Thyroid gland (tissue), 4 donors: ENCODE measurements at regions not wholly inside any gene's neighbourhood (a gene's known extent, or its start where the extent isn't known, plus 50 kb on each side); places are given as distances from the start of the nearest gene placed in this dataset.
"Not testable (repeated sequence)": the region's sequence is repeated elsewhere in the genome, so short reads cannot be mapped to it uniquely, and the experiment has no call there.

Experiments used
- DNase-seq, 2 donors: peaks; one replicate each; pipeline ENCODE4 v3.0.0-alpha.2; 2019
- H3K27ac ChIP-seq, 3 donors: fragments of 200-600 bp; sonication (generic); 1 replicate in 2 of 3; 2 replicates in 1 of 3; pipeline ENCODE4 v1.5.1; 2016 to 2019; ENCODE audit warnings: mild to moderate bottlenecking in 1 of 3, moderate library complexity in 1 of 3
- H3K27me3 ChIP-seq: fragments of 200-600 bp; sonication (generic); one replicate; pipeline ENCODE4 v1.5.1; 2019
- H3K36me3 ChIP-seq, 2 donors: fragments of 200-600 bp; sonication (generic); one replicate each; pipeline ENCODE4 v1.5.1; 2016 to 2019
- H3K4me1 ChIP-seq, 2 donors: fragments of 200-600 bp; sonication (generic); one replicate each; pipeline ENCODE4 v1.5.1; 2017 to 2019
- H3K4me3 ChIP-seq, 3 donors: fragments of 200-600 bp; sonication (generic); replicated peaks in 1 of 3; 1 replicate in 2 of 3; 2 replicates in 1 of 3; pipeline ENCODE4 v1.5.1; 2016; ENCODE audit warnings: mild to moderate bottlenecking in 1 of 3
- H3K9me3 ChIP-seq: fragments of 200-600 bp; sonication (generic); one replicate; pipeline ENCODE4 v1.5.1; 2017
- POLR2A ChIP-seq, 2 donors: fragments of 450-650 bp; IDR thresholded peaks; one replicate each; pipeline ENCODE4 v1.6.1; 2017; ENCODE audit warnings: antibody characterized with exemption in 2 of 2, mild to moderate bottlenecking in 2 of 2, moderate library complexity in 1 of 2
- WGBS, 2 donors: methylation state at CpG; one replicate each; pipeline ENCODE4 v1.1.5; 2017; 5-methylcytosine and 5-hydroxymethylcytosine counted together
- intact Hi-C: fragments of 100-400 bp; cut with DNase I; formaldehyde crosslinking; loops from one replicate; pipeline ENCODE4 v1.15.1; 2023
- TF ChIP-seq, protein P1 (sequence below), 6 experiments: fragments of 200-600 bp in 3 of 6; fragments of 450-650 bp in 3 of 6; sonication (generic) in 3 of 6; IDR thresholded peaks; one replicate each; pipeline ENCODE4 v1.5.1; 2016 to 2019; ENCODE audit warnings: antibody characterized with exemption in 6 of 6, mild to moderate bottlenecking in 2 of 6, inconsistent platforms in 1 of 6, moderate library complexity in 1 of 6

- Histone ChIP-seq H3K9me3 (no peaks in the 10 kb centered on the region), H3K27me3 (no peaks in the 10 kb centered on the region), H3K4me3 (no peak overlapping the region), H3K4me1 (no peaks in the 10 kb centered on the region), H3K36me3 (no peaks in the 10 kb centered on the region), H3K27ac (no peak overlapping the region)
- TF ChIP-seq POLR2A (IDR thresholded peaks at IDR 0.05) = no peak
- TF ChIP-seq, protein P1, sequence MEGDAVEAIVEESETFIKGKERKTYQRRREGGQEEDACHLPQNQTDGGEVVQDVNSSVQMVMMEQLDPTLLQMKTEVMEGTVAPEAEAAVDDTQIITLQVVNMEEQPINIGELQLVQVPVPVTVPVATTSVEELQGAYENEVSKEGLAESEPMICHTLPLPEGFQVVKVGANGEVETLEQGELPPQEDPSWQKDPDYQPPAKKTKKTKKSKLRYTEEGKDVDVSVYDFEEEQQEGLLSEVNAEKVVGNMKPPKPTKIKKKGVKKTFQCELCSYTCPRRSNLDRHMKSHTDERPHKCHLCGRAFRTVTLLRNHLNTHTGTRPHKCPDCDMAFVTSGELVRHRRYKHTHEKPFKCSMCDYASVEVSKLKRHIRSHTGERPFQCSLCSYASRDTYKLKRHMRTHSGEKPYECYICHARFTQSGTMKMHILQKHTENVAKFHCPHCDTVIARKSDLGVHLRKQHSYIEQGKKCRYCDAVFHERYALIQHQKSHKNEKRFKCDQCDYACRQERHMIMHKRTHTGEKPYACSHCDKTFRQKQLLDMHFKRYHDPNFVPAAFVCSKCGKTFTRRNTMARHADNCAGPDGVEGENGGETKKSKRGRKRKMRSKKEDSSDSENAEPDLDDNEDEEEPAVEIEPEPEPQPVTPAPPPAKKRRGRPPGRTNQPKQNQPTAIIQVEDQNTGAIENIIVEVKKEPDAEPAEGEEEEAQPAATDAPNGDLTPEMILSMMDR (IDR thresholded peaks at IDR 0.05) = no peak
- no peak for DNase-seq
- 75 to 82% methylated on average over 5 of the region's 5 CpGs for WGBS, 2 donors
- intact Hi-C loops = no loop called here
These were observed 139.6 kb downstream of the DYRK2 start for GRCh38 chr12:67788118-67788517.

DNA sequence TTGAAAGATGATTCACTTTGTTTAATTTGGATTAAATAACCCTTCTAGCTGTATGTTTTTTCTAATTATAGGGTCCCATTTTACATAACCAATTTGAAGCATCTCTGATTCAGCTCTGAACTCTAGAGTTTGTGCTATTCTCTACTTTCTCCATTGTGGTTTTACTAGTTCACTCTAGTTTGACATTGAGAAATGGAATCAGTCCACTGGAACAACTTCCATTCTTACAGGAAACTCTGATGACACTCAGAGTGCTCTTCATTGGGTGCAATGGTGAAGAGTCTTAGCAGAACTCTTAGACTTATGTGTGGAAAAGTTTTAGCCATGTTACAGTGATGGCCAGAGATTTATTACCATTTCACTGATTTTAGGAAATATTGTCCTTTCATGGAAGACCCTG is 140.7 kb downstream of the DYRK2 start:
- no peak for DNase-seq
- H3K4me3 ChIP-seq = no peak overlapping the region
- H3K27ac ChIP-seq = no peak overlapping the region
- H3K27me3 ChIP-seq = no peaks in the 10 kb centered on the region
- intact Hi-C loops = no loop called here
- H3K36me3 ChIP-seq = no peaks in the 10 kb centered on the region
- no peaks in the 10 kb centered on the region for H3K9me3 ChIP-seq
- H3K4me1 ChIP-seq = no peaks in the 10 kb centered on the region
- TF ChIP-seq, protein P1 (IDR thresholded peaks at IDR 0.05) = no peak
- TF ChIP-seq POLR2A (IDR thresholded peaks at IDR 0.05) = no peak

DNA sequence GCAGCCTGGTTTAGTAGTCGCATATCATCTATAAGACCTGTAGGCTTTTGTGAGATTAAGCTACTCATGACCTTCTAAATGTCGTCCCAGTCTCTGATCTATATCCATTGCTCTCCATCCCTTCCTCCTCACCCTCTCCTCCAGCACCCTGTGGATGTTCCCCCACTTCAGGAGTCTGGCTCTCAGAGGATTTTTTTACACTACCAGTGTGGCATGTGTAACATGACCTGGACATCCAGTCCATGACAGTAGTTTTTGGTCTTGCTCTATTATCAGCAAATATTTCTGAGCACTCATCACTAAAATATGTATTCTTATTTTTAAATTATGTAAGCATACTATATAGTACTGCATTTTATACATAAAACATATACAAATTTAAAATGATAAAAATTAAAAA is 142.1 kb downstream of the DYRK2 start:
- Histone ChIP-seq H3K9me3 (no peaks in the 10 kb centered on the region), H3K36me3 (no peaks in the 10 kb centered on the region), H3K27me3 (no peaks in the 10 kb centered on the region), H3K4me1 (no peaks in the 10 kb centered on the region), H3K4me3 (no peak overlapping the region), H3K27ac (no peak overlapping the region)
- no peak for TF ChIP-seq POLR2A (IDR thresholded peaks at IDR 0.05)
- TF ChIP-seq, protein P1 (IDR thresholded peaks at IDR 0.05) = no peak
- DNase-seq = no peak
- intact Hi-C loops = no loop called here
- 81 to 85% methylated on average over 2 of the region's 2 CpGs for WGBS, 2 donors

DNA sequence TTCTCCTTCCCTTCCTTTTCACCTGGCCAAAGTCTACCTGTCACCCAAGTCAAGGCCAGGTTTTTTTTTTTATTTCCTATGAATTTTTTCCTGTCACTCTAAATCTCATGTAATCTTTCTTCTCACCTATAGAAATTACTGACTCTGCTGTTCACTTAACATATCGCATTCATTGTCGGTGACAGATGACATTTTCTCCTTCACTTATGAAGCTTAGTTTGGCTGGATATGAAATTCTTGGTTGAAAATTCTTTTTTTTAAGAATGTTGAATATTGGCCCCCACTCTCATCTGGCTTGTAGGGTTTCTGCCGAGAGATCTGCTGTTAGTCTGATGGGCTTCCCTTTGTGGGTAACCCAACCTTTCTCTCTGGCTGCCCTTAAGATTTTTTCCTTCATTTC is 142.8 kb downstream of the DYRK2 start:
- H3K4me3 ChIP-seq, H3K9me3 ChIP-seq, H3K4me1 ChIP-seq, DNase-seq, H3K27ac ChIP-seq, H3K36me3 ChIP-seq, H3K27me3 ChIP-seq, intact Hi-C loops: not testable (repeated sequence)
- 96 to 99% methylated on average over 3 of the region's 3 CpGs for WGBS, 2 donors

- Histone ChIP-seq H3K4me3 (no peak overlapping the region), H3K27me3 (no peaks in the 10 kb centered on the region), H3K36me3 (no peaks in the 10 kb centered on the region), H3K4me1 (no peaks in the 10 kb centered on the region), H3K9me3 (no peaks in the 10 kb centered on the region), H3K27ac (no peak overlapping the region)
- intact Hi-C loops = no loop called here
- WGBS, 2 donors = 80 to 87% methylated on average over 2 to 10 of the region's 12 CpGs
- DNase-seq = no peak
- TF ChIP-seq, protein P1 (IDR thresholded peaks at IDR 0.05) = no peak
- TF ChIP-seq POLR2A (IDR thresholded peaks at IDR 0.05) = no peak
These were observed 143.6 kb downstream of the DYRK2 start for GRCh38 chr12:67792185-67792584.

DNA sequence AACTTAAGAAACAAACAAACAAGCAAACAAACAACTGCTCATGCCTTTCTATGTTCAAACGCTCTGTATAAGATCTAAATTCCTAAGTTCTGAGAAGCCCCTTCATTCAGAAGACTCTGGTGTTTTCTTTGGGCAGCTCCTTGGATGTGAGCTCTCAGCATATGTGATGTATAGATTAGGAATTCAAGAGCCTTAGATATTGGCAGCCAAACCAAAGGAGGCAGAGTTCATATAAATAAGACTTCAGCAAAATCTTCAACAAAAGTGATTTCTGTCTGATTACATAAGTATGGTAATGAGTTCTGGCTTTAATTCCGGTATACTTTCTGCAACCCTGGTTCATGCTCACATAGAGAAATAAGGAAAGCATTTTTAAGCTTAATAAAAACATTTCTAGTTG is 145.6 kb downstream of the DYRK2 start:
- intact Hi-C loops = no loop called here
- DNase-seq = no peak
- no peak overlapping the region for H3K27ac ChIP-seq
- H3K9me3 ChIP-seq = no peaks in the 10 kb centered on the region
- TF ChIP-seq POLR2A (IDR thresholded peaks at IDR 0.05) = no peak
- TF ChIP-seq, protein P1 (IDR thresholded peaks at IDR 0.05) = no peak
- 60 to 72% methylated on average over 2 of the region's 2 CpGs for WGBS, 2 donors
- H3K4me1 ChIP-seq = peaks cover 5 to 6% of the 10 kb centered on the region in 2 donors
- H3K36me3 ChIP-seq = no peaks in the 10 kb centered on the region
- H3K4me3 ChIP-seq = no peak overlapping the region
- no peaks in the 10 kb centered on the region for H3K27me3 ChIP-seq
